ENCODE measurements at regions not wholly inside any gene's neighbourhood (a gene's known extent, or its start where the extent isn't known, plus 50 kb on each side); places are given as distances from the start of the nearest gene placed in this dataset.

GRCh38 chr22:48332438-48333322 lies 1495.0 kb downstream of the BRD1 start:
- Mint-ChIP-seq H3K27me3 (ENCODE audit: insufficient read depth) (no peaks in the 10 kb centered on the region), H3K4me1 (ENCODE audit: low read depth) (no peaks in the 10 kb centered on the region), H3K27ac (no peak overlapping the region), H3K36me3 (ENCODE audit: low read depth) (peaks cover 14% of the 10 kb centered on the region), H3K9me3 (peaks cover 77% of the 10 kb centered on the region), H3K4me3 (no peak overlapping the region)
- TF ChIP-seq CTCF (IDR thresholded peaks at IDR 0.05), result no peak
- DNase-seq, result no peak

GRCh38 chr22:48331691-48332220 lies 1495.9 kb downstream of the BRD1 start:
- no peaks in the 10 kb centered on the region for H3K4me1 Mint-ChIP-seq (ENCODE audit: low read depth)
- peaks cover 79% of the 10 kb centered on the region for H3K9me3 Mint-ChIP-seq
- DNase-seq, result no peak
- H3K27ac Mint-ChIP-seq, result no peak overlapping the region
- peaks cover 17% of the 10 kb centered on the region for H3K36me3 Mint-ChIP-seq (ENCODE audit: low read depth)
- TF ChIP-seq CTCF (IDR thresholded peaks at IDR 0.05), result no peak
- H3K27me3 Mint-ChIP-seq (ENCODE audit: insufficient read depth), result no peaks in the 10 kb centered on the region
- no peak overlapping the region for H3K4me3 Mint-ChIP-seq

GRCh38 chr22:48331266-48331665 lies 1496.4 kb downstream of the BRD1 start:
- no peak for DNase-seq
- TF ChIP-seq CTCF (IDR thresholded peaks at IDR 0.05), result no peak
- H3K4me1 Mint-ChIP-seq (ENCODE audit: low read depth), result no peaks in the 10 kb centered on the region
- no peak overlapping the region for H3K27ac Mint-ChIP-seq
- peaks cover 80% of the 10 kb centered on the region for H3K9me3 Mint-ChIP-seq
- H3K36me3 Mint-ChIP-seq (ENCODE audit: low read depth), result peaks cover 17% of the 10 kb centered on the region
- no peak overlapping the region for H3K4me3 Mint-ChIP-seq
- no peaks in the 10 kb centered on the region for H3K27me3 Mint-ChIP-seq (ENCODE audit: insufficient read depth)

- no peaks in the 10 kb centered on the region for H3K4me1 Mint-ChIP-seq (ENCODE audit: low read depth)
- peaks cover 82% of the 10 kb centered on the region for H3K9me3 Mint-ChIP-seq
- H3K4me3 Mint-ChIP-seq, result no peak overlapping the region
- no peak for DNase-seq
- no peak for TF ChIP-seq CTCF (IDR thresholded peaks at IDR 0.05)
- H3K27ac Mint-ChIP-seq, result no peak overlapping the region
- no peaks in the 10 kb centered on the region for H3K27me3 Mint-ChIP-seq (ENCODE audit: insufficient read depth)
- peaks cover 17% of the 10 kb centered on the region for H3K36me3 Mint-ChIP-seq (ENCODE audit: low read depth)
These were observed 1500.0 kb downstream of the BRD1 start for GRCh38 chr22:48327721-48328120.

- no peak overlapping the region for H3K4me3 Mint-ChIP-seq
- peaks cover 3% of the 10 kb centered on the region; the same call in 1 of the 2 replicates for H3K27me3 Mint-ChIP-seq (ENCODE audit: insufficient read depth)
- H3K36me3 Mint-ChIP-seq (ENCODE audit: low read depth), result peaks cover 12% of the 10 kb centered on the region
- TF ChIP-seq CTCF (IDR thresholded peaks at IDR 0.05), result no peak
- no peaks in the 10 kb centered on the region for H3K4me1 Mint-ChIP-seq (ENCODE audit: low read depth)
- H3K9me3 Mint-ChIP-seq, result peaks cover 78% of the 10 kb centered on the region
- no peak overlapping the region for H3K27ac Mint-ChIP-seq
- DNase-seq, result no peak
These were observed 1503.9 kb downstream of the BRD1 start for GRCh38 chr22:48323746-48324145.
